HTR-8/SVneo (cell line): ENCODE measurements at regions not wholly inside any gene's neighbourhood (a gene's known extent, or its start where the extent isn't known, plus 50 kb on each side); places are given as distances from the start of the nearest gene placed in this dataset.

Experiments used
- DNase-seq: peaks from one replicate; pipeline ENCODE4 v3.0.0; 2011; ENCODE audit warnings: low spot score, mixed read lengths; ENCODE audit not compliant: insufficient read length
- FAIRE-seq: peaks from 2 replicates; lab custom pipeline; 2011; peaks lifted over from hg19 to GRCh38; lab: Jason Lieb, UNC

GRCh38 chr4:147381749-147382148 is 99.1 kb upstream of the EDNRA start:
- DNase-seq = no peak
- FAIRE-seq = no peak

GRCh38 chr4:147388018-147388417 is 92.9 kb upstream of the EDNRA start:
- no peak for DNase-seq
- no peak for FAIRE-seq

- DNase-seq (no peak), FAIRE-seq (no peak)
These were observed 84.8 kb upstream of the EDNRA start for GRCh38 chr4:147396105-147396504.

GRCh38 chr4:147398556-147398955 is 82.3 kb upstream of the EDNRA start:
- no peak for FAIRE-seq

GRCh38 chr4:147400721-147401120 is 80.2 kb upstream of the EDNRA start:
- DNase-seq (no peak), FAIRE-seq (no peak)

More at GRCh38 chr4:147398556-147398955, 82.3 kb upstream of the EDNRA start:
- no peak for DNase-seq

- FAIRE-seq (no peak), DNase-seq (no peak)
These were observed 79.7 kb upstream of the EDNRA start for GRCh38 chr4:147401221-147401620.

GRCh38 chr4:147407261-147408045 is 73.4 kb upstream of the EDNRA start:
- no peak for FAIRE-seq
- DNase-seq = no peak

- DNase-seq = no peak
- FAIRE-seq = no peak
These were observed 72.7 kb upstream of the EDNRA start for GRCh38 chr4:147408189-147408588.

GRCh38 chr4:147409350-147409749 is 71.5 kb upstream of the EDNRA start:
- DNase-seq (no peak), FAIRE-seq (no peak)

- FAIRE-seq = no peak
These were observed 62.7 kb upstream of the EDNRA start for GRCh38 chr4:147418226-147418625.

GRCh38 chr4:147421456-147421855 is 59.4 kb upstream of the EDNRA start:
- no peak for DNase-seq
- FAIRE-seq = no peak

More at GRCh38 chr4:147418226-147418625, 62.7 kb upstream of the EDNRA start:
- no peak for DNase-seq

GRCh38 chr4:147423229-147423628 is 57.7 kb upstream of the EDNRA start:
- FAIRE-seq = no peak

GRCh38 chr4:147425019-147425418 is 55.9 kb upstream of the EDNRA start:
- no peak for DNase-seq
- no peak for FAIRE-seq

More at GRCh38 chr4:147423229-147423628, 57.7 kb upstream of the EDNRA start:
- DNase-seq = no peak

GRCh38 chr4:147428583-147428982 is 52.3 kb upstream of the EDNRA start:
- FAIRE-seq = no peak

GRCh38 chr4:147430111-147430510 is 50.8 kb upstream of the EDNRA start:
- FAIRE-seq (no peak), DNase-seq (no peak)

More at GRCh38 chr4:147428583-147428982, 52.3 kb upstream of the EDNRA start:
- no peak for DNase-seq
